ENCODE measurements at regions not wholly inside any gene's neighbourhood (a gene's known extent, or its start where the extent isn't known, plus 50 kb on each side); places are given as distances from the start of the nearest gene placed in this dataset.
"Not testable (repeated sequence)": the region's sequence is repeated elsewhere in the genome, so short reads cannot be mapped to it uniquely, and the experiment has no call there.

GRCh38 chr12:20155374-20155773 lies 213.0 kb upstream of the PDE3A start:
- no peak for DNase-seq (ENCODE audit: extremely low spot score in 2 of 2)
- Histone ChIP-seq H3K4me3 (no peak overlapping the region), H3K36me3 (no peaks in the 10 kb centered on the region), H3K27ac (no peak overlapping the region), H3K27me3 (no peaks in the 10 kb centered on the region), H3K9me3 (no peaks in the 10 kb centered on the region), H3K4me1 (no peaks in the 10 kb centered on the region)
- TF ChIP-seq CTCF (IDR thresholded peaks at IDR 0.05) (no peak), POLR2AphosphoS5 (IDR thresholded peaks at IDR 0.05; ENCODE audit: insufficient read depth in 1 of 2, low read depth in 1 of 2) (no peak), POLR2A (IDR thresholded peaks at IDR 0.05) (no peak)
- intact Hi-C loops (cut with DNase I), result no loop called here

DNA sequence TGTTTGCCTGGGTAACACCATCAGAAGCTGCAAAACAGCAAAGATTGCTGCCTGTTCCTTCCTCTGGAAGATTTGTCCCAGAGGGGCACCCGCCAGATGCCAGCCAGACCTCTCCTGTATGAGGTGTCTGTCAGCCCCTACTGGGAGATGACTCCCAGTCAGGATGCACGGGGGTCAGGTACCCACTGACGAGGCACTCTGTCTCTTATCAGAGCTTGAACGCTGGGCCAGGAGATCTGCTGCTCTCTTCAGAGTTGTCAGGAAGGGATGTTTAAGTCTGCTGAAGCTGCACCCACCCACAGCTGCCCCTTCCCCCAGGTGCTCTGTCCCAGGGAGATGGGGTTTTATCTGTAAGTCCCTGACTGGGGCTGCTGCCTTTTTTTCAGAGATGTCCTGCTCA lies 207.4 kb upstream of the PDE3A start:
- intact Hi-C loops (cut with DNase I); DNase-seq (ENCODE audit: extremely low spot score in 2 of 2): not testable (repeated sequence)

DNA sequence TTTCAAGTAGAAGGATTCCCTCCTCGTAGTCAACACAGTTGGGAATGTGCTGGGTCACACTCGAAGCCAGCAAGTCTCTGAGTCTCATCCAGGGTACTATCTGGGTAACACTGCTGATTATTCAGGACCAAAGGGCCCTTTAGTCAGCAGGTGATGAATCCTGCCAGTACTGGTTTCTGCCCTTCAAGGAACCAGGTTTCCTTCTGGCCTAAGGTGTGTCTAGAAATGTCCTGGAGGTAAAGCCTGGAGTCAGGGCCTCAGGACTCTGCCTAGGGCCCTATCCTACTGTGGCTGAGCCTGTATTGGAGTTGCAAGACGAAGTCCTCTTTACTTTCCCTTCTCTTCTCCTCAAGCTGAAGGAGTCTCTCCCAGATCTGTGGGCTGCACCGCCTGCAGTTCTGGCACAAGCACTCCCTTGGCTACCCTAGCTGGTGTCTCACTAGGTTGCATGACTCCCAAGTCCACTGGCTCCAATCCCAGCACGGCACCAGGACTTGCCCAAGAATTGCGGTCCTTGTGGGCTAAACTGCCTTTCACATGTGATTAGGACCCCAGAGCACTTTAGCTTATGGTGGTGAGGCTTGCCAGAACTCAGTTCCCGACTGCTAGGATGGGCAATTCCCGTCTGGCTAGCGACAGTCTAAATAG lies 193.7 kb upstream of the PDE3A start:
- no peaks in the 10 kb centered on the region for H3K27me3 ChIP-seq
- no peak overlapping the region for H3K4me3 ChIP-seq
- H3K9me3 ChIP-seq, result no peaks in the 10 kb centered on the region
- no peaks in the 10 kb centered on the region for H3K36me3 ChIP-seq
- intact Hi-C loops (cut with DNase I), result no loop called here
- TF ChIP-seq POLR2AphosphoS5 (IDR thresholded peaks at IDR 0.05; ENCODE audit: insufficient read depth in 1 of 2, low read depth in 1 of 2), result no peak
- no peaks in the 10 kb centered on the region for H3K4me1 ChIP-seq
- DNase-seq (ENCODE audit: extremely low spot score in 2 of 2), result no peak
- H3K27ac ChIP-seq, result no peak overlapping the region

More for the DNA sequence above, 207.4 kb upstream of the PDE3A start:
- not testable (repeated sequence) for H3K4me1 ChIP-seq, H3K9me3 ChIP-seq, H3K36me3 ChIP-seq, H3K4me3 ChIP-seq, H3K27me3 ChIP-seq, H3K27ac ChIP-seq

GRCh38 chr12:20175704-20176388 lies 192.5 kb upstream of the PDE3A start:
- H3K4me3 ChIP-seq, result no peak overlapping the region
- no peaks in the 10 kb centered on the region for H3K27me3 ChIP-seq
- TF ChIP-seq CTCF (IDR thresholded peaks at IDR 0.05) (no peak), POLR2A (IDR thresholded peaks at IDR 0.05) (no peak), POLR2AphosphoS5 (IDR thresholded peaks at IDR 0.05; ENCODE audit: insufficient read depth in 1 of 2, low read depth in 1 of 2) (no peak)
- no peak overlapping the region for H3K27ac ChIP-seq
- H3K9me3 ChIP-seq, result no peaks in the 10 kb centered on the region
- intact Hi-C loops (cut with DNase I), result no loop called here
- H3K4me1 ChIP-seq, result no peaks in the 10 kb centered on the region
- no peak for DNase-seq (ENCODE audit: extremely low spot score in 2 of 2)
- H3K36me3 ChIP-seq, result no peaks in the 10 kb centered on the region

GRCh38 chr12:20181416-20182180 lies 186.7 kb upstream of the PDE3A start:
- no peaks in the 10 kb centered on the region for H3K27me3 ChIP-seq
- no peak for TF ChIP-seq POLR2A (IDR thresholded peaks at IDR 0.05)
- TF ChIP-seq CTCF (IDR thresholded peaks at IDR 0.05), result no peak
- no peak for TF ChIP-seq POLR2AphosphoS5 (IDR thresholded peaks at IDR 0.05; ENCODE audit: insufficient read depth in 1 of 2, low read depth in 1 of 2)
- H3K9me3 ChIP-seq, result no peaks in the 10 kb centered on the region
- H3K4me1 ChIP-seq, result no peaks in the 10 kb centered on the region
- intact Hi-C loops (cut with DNase I), result no loop called here
- H3K27ac ChIP-seq, result no peak overlapping the region
- no peak for DNase-seq (ENCODE audit: extremely low spot score in 2 of 2)
- H3K4me3 ChIP-seq, result no peak overlapping the region
- no peaks in the 10 kb centered on the region for H3K36me3 ChIP-seq

GRCh38 chr12:20183563-20183962 lies 184.8 kb upstream of the PDE3A start:
- H3K4me3 ChIP-seq, result no peak overlapping the region
- H3K9me3 ChIP-seq, result no peaks in the 10 kb centered on the region
- no peaks in the 10 kb centered on the region for H3K27me3 ChIP-seq
- no peaks in the 10 kb centered on the region for H3K4me1 ChIP-seq
- no peaks in the 10 kb centered on the region for H3K36me3 ChIP-seq
- no peak overlapping the region for H3K27ac ChIP-seq
- no peak for DNase-seq (ENCODE audit: extremely low spot score in 2 of 2)
- no peak for TF ChIP-seq POLR2A (IDR thresholded peaks at IDR 0.05)
- TF ChIP-seq POLR2AphosphoS5 (IDR thresholded peaks at IDR 0.05; ENCODE audit: insufficient read depth in 1 of 2, low read depth in 1 of 2), result no peak
- TF ChIP-seq CTCF (IDR thresholded peaks at IDR 0.05), result no peak
- intact Hi-C loops (cut with DNase I), result no loop called here
